NAMALWA (cell line): ENCODE measurements at regions not wholly inside any gene's neighbourhood (a gene's known extent, or its start where the extent isn't known, plus 50 kb on each side); places are given as distances from the start of the nearest gene placed in this dataset.

Source experiments
- DNase-seq: peaks from one replicate; pipeline ENCODE4 v3.0.0-alpha.2; 2015; ENCODE audit warnings: low spot score

DNA sequence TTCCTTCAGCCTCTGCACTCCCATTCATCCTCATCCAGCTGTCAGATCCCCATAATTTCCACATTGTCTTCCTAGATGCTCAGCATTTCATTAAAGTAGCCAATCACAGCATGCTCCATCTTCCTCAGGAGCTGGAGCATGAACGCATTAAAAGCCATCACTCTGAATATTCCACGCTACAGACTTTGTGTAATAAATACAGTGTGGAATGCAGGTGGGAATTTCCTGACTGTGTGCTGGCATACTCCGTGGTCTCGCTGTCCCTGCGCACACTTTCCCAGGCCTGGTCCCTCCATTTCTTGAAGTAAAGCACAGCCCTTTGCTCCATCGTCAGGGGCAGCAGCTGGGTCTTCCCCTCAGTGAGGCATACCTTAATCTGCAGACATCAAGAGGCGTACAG is 123.7 kb upstream of the NCK2 start:
- no peak for DNase-seq

GRCh38 chr2:105618351-105618659 is 126.4 kb upstream of the NCK2 start:
- no peak for DNase-seq

DNA sequence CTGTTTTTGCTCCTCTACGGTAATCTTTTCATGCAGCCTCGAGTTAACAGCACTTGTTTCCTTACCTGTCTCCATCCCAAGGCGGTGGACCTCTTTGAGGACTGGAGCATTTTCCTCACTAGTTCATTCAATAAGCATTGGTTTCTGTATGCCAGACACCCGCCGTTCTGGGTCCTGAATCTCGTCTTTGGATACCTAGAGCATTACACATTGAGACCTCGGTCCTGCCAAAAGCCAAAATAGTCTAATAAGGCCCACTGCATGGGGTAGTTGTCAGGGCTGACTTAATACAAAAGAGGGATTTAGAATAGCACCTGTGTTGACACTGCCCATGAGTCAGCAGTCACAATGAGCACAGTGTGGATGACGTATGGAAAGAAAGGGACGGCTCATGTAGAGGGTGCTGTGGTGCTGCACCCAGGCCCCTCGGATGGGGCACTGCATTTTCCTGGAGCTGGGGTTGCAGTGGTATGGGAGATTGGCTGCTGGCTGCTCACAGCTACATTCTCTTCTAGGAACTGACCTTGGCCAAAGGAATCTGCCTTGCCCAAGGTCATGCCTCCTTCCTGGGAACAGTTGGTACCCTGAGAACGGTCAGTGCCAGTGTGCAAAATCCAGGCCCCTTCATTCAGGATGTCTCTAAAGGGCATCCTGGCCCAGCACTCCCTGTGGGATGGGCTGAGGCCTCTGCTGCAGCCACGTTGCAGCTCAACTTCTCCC is 126.9 kb upstream of the NCK2 start:
- DNase-seq, result no peak

GRCh38 chr2:105615305-105615704 is 129.4 kb upstream of the NCK2 start:
- DNase-seq, result no peak

DNA sequence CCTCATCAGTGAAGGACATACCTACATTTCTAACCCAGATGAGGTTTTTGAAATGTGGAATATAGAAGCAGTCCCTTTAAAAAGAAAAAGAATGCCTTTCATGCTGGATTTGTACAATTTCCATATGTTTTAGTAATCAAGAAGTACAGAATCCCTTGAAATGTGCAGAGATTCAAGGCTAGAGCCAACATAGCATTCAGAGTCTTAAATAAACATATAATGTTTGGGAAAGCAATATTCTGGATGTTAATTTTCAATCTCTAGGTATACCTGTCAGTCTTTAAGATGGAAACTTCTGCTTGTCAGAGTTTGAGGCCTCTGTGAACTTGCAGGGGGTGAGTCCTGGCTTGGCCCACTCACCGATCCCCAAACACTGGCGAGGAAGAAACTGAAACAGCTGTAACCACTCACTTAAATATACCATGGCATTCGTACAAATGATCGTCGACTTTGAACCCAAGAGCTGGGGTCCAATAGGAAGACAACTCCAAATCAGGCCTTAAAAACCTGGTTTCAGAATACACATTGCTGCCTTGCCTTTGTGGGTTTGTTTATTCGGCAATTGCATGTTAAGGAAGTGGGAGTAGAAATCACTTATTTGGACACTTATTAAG is 132.8 kb upstream of the NCK2 start:
- no peak for DNase-seq

DNA sequence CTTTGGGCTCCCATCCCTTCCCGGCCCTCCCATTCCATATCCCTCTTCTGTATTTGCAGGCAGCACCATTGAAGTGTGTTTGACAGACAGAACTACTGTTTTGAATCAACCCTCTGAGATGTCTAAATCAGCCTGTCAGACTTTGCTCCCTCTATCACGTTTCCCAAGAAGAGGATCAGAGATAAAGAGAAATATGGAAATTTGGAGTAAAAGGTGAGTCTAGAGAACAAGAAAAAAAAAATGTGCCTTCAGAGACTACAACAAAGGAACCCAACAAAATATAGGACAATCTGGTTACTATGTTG is 133.4 kb upstream of the NCK2 start:
- DNase-seq, result no peak

DNA sequence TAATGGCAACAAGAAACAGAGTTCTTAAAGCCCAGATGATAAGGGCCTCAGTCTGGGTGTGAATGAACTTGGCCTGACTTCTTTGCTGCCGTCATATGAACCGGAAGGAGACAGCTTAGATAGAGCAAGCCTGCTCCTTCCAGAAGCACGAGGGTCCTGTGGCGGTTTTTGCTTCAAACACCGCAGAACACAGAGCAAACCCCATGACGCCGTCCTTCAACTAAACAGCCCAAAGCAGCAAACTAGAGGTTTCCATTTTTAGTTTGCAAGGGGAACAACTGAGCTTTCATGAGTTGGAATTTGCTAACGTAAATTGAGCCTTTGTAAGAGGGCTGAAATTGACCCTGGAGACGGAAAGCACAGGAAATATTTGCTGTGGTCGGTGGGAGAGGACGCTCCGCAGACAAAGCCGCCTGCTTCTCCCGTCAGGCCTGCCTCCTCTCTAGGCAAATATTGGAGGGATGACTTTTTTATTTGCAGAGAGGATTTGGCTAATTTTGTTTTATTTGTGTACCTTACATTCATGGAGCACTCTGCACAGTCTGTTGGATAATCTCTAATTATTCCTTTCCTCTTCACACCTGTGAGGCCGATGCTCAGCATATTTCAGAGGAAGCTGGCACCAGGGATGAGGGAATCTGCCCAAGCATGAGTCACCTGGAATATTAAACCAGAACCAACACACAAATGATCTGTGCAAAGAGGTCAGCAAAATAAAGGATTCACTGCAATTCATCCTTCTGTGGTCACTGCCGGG is 134.0 kb upstream of the NCK2 start:
- no peak for DNase-seq

DNA sequence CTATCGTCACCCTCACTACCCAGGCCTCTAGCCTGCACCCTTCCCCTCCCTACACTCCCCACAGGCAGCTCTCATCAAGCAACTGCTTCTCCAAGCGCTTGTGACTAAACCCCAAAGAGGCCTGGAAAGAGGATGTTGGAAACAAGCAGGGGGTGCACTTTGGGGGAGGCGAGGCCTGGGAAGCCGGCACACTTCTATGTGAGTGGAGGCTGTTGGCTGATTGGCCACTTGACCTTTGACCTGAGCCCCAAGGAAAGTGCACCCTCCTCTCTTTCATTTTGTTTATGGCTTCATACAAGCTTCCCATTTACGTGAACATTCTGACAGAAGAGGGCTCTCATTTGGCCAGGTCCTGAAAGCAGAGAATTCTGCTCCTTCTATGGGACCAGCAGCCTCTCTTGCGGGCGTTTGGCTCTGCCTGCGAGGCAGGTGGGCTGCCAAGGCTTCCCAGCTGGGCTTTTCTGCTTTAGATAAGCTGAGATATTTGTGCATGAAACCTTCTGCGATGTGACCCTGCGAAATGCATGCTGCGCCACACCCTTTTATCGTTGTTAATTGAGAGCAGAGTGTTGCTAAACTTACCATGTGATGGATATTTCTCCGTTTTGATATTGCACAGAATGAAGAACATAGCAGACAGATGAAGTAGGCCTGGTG is 134.8 kb upstream of the NCK2 start:
- DNase-seq, result no peak

DNA sequence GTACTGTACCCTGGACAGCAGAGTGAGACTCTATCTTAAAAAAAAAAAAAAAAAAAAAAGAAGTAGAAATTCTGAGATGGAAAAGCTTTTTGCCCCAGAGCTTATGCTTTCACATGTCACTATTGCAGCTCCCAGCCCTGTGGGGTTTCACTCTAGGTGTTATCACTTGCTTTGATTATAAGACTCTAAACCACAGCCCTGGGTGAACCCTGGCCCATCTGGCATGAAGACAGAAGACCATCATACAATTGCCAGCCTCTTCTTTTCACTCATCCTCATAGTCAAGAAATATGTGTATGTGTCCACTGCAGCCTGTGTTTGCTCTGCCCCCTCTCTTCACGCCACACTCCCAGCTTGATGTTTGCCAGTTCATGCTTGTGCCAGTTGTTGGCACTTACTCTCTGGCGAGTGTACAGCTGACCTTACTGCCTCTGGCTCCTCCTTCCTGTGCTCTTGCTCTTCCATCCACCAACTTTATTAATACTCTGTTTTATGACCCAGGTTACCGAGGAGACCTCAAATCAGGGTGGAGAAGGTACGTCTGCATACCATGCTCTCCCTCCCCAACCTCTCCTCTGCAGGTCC is 136.7 kb upstream of the NCK2 start:
- DNase-seq, result no peak

DNA sequence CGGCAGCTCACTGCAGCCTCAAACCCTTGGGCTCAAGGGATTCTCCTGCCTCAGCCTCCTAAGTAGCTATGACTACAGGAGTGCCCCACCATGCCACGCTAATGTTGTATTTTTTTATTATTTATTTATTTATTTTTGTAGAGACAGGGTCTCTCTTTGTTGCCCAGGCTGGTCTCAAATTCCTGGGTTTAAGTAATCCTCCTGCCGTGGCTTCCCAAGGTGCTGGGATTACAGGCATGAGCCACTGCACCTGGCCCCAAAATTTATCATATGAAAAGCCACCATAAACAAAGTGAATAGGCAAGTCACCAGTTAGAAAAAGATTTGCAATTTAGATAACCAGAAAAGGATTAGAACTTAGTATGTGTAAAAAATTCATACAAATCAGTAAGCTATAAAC is 138.6 kb upstream of the NCK2 start:
- no peak for DNase-seq

DNA sequence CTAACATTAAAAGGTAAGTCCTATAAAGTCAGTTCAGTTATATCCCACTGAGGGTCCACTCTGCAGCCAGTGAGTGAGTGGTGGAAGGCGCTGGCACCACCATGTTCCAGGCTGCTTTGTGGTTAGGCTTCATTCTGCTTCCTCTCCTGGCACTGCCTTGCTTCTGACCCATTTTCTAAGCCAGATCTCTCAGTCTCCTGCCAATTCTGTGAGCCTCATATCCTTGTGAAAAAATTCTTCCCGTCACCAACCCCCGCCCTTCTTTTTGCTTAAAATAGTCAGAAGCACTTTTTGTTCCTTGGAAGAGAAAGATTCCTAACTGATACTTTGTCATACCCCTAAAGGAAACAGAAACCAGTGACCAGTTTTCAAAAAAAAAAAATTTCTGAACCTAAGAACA is 139.8 kb upstream of the NCK2 start:
- no peak for DNase-seq

DNA sequence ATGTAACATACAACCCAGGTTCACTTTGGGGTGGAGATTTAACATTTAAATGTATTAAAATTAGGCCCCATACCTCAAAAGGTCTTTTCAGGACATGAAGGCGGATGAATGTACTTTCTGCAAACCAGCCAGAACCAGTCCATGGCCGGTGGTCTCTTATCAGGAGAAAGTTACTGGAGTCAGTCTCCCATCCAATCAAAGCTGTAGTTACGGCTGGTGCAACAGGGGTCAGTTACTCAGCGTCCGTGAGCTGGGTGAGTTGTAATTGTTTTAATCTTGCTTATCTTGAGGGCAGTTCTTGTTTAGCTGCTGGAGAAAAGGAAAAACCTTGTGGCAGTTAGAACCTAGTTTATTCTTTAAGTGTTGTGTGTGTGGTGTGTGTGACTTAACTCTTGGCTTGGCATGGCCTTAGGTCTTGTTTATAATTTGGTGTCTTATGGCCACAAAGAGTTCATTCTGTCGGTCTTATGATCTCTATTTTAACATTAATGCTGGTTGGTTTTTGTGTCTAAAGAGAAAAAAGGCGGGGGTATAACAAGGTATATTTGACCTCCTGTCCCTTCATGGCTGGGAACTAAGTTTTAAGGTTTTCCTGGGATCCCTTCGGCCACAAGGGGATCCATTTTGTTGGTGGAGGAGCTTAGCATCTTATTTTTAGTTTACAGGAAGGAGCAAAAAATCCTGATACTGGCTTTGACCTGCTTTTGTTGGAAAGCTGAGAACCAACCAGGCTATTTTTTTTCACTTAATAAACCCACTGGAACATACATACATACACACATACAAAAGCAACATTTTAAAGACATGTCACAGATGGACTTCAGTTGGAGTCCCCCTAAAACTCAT is 143.5 kb upstream of the NCK2 start:
- no peak for DNase-seq

- DNase-seq, result no peak
Observed at GRCh38 chr2:105600602-105600948, 144.1 kb upstream of the NCK2 start.

- no peak for DNase-seq
Observed at GRCh38 chr2:105600037-105600442, 144.7 kb upstream of the NCK2 start.

GRCh38 chr2:105598829-105599698 is 145.6 kb upstream of the NCK2 start:
- DNase-seq, result no peak

- no peak for DNase-seq
Observed at GRCh38 chr2:105597806-105598803, 146.6 kb upstream of the NCK2 start.

DNA sequence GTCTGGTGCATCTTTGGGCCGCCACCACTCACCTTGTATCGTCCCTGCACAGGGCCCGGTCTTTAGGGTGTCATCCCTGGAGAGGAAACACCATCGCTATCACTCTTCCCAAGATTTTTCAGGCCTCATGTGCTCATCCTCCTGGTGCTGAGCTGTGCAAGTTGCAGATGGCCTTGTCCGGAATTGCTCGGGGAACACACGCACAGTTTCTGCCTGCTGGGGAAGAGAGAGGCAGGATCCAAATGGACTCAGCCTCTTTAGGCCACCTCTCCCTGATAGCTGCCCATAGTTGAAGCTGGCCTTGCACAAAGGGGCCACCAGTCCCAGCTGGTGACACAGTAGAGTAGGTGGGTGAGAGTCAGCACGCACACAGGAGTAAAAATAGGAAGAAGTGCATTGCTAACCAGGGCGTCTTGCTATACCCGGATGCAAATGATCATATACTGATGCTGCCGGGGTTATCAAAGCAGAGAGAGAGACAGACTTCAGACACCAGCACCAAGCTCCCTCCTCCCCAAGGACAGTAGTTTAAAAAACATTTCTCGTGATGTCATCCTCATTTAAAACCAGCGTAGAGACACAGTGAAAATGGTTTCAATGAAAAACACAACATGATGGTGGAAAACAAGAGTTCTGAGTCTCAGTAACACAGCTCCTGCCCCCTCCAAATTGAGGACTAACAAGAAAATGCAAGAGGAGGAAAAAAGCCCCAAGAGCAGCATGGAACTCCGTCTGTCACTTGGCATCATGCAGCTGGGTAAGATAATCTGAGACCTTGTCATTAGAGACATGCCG is 147.5 kb upstream of the NCK2 start:
- DNase-seq, result no peak

- DNase-seq, result no peak
Observed at GRCh38 chr2:105596411-105596921, 148.2 kb upstream of the NCK2 start.

- no peak for DNase-seq
Observed at GRCh38 chr2:105595536-105595935, 149.2 kb upstream of the NCK2 start.
